Sigmoid colon (tissue), 4 donors: ENCODE measurements at regions not wholly inside any gene's neighbourhood (a gene's known extent, or its start where the extent isn't known, plus 50 kb on each side); places are given as distances from the start of the nearest gene placed in this dataset.

Source experiments
- CTCF ChIP-seq, 4 experiments: fragments of 450-650 bp in 3 of 4; fragments of 200-600 bp in 1 of 4; IDR thresholded peaks; one replicate each; pipeline ENCODE4 v1.5.1; 2016 to 2019; ENCODE audit warnings: antibody characterized with exemption in 4 of 4, mild to moderate bottlenecking in 3 of 4, moderate library complexity in 2 of 4
- POLR2AphosphoS5 ChIP-seq, 4 donors: sonication (generic); formaldehyde crosslinking; IDR thresholded peaks; one replicate each; pipeline ENCODE4 v1.6.1; 2017; ENCODE audit warnings: antibody characterized with exemption in 4 of 4

- TF ChIP-seq CTCF (IDR thresholded peaks at IDR 0.05) (no peak), POLR2AphosphoS5 (IDR thresholded peaks at IDR 0.05) (no peak)
Measured at GRCh38 chr7:32243687-32244290, 173.6 kb upstream of the PDE1C start.
